ENCODE measurements at regions not wholly inside any gene's neighbourhood (a gene's known extent, or its start where the extent isn't known, plus 50 kb on each side); places are given as distances from the start of the nearest gene placed in this dataset.

DNA sequence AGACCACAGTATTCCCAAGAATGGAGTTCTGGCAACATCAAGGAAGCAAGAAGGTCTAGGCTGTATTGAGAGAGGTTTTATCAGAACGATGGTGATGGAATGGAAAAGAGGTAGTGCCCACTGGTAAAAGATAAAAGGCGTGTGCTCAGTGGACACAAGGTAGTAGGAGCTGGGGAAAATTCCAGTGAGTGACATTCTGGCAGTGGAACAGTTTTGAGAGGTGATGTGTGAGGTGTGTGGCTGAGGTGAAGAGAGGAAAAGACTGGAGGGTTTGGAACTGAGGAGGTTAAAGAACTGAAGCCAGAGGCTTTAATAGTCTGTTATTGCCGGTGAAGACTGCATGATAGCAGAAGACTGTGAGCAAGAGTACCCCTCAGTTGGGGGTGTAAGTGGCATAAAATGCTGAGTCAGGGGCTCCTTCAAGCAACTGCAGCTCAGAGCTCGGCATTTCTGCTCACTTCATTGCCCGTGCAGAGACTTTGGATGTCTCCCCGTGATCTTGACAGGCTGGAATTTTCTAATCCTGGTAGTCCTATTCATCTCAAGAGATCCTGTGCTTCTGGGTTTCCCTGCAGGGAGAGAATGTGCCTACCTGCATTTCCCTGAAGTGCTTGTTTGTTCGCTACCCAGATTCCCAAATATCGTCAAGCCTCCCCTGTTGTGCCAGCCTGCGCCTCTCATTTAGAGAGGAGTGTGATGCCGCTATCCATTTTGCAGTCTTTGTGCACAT lies 191.0 kb downstream of the SATB1 start:
- in situ Hi-C loops (cut with MboI; ENCODE audit: low pct_ligation_motif_present in 1 of 4, low pct_unique_long_range_greater_than_20kb in 1 of 4, low sequenced_read_pairs in 3 of 4): no loop called here

DNA sequence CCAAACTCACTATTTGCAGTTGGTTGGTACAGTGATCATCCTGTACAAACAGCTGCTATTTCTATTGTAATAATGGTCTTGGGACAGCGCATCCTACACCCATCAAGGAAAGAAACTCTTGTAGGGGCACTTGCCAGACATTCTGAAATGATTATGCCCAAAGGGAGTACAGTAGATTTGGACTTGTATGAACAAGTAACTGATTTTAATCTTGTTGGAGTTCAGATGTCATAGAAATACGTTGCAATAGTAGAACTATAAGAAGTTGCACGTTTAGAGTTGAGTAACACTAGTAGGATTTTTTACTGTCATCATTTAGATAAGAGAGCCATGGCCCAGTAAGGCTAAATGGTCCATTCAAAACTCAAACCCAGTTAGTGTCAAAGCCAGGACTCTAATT lies 192.8 kb downstream of the SATB1 start:
- Histone ChIP-seq H3K36me3 (no peaks in the 10 kb centered on the region), H3K9me3 (no peaks in the 10 kb centered on the region), H3K4me1 (no peaks in the 10 kb centered on the region), H3K27me3 (no peaks in the 10 kb centered on the region), H3K4me3 (no peak overlapping the region), H3K27ac (no peak overlapping the region)
- 45 to 61% methylated on average over 2 to 3 of the region's 3 CpGs for WGBS, 2 donors (ENCODE audit: low coverage in 1 of 2)
- no peak for TF ChIP-seq POLR2A (IDR thresholded peaks at IDR 0.05)
- TF ChIP-seq POLR2AphosphoS5 (IDR thresholded peaks at IDR 0.05): no peak
- TF ChIP-seq EP300 (IDR thresholded peaks at IDR 0.05; ENCODE audit: low read depth): no peak
- TF ChIP-seq, protein P1, sequence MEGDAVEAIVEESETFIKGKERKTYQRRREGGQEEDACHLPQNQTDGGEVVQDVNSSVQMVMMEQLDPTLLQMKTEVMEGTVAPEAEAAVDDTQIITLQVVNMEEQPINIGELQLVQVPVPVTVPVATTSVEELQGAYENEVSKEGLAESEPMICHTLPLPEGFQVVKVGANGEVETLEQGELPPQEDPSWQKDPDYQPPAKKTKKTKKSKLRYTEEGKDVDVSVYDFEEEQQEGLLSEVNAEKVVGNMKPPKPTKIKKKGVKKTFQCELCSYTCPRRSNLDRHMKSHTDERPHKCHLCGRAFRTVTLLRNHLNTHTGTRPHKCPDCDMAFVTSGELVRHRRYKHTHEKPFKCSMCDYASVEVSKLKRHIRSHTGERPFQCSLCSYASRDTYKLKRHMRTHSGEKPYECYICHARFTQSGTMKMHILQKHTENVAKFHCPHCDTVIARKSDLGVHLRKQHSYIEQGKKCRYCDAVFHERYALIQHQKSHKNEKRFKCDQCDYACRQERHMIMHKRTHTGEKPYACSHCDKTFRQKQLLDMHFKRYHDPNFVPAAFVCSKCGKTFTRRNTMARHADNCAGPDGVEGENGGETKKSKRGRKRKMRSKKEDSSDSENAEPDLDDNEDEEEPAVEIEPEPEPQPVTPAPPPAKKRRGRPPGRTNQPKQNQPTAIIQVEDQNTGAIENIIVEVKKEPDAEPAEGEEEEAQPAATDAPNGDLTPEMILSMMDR (IDR thresholded peaks at IDR 0.05): no peak
- in situ Hi-C loops (cut with MboI; ENCODE audit: low pct_ligation_motif_present in 1 of 4, low pct_unique_long_range_greater_than_20kb in 1 of 4, low sequenced_read_pairs in 3 of 4): no loop called here
- no peak for DNase-seq
- intact Hi-C loops (cut with DNase I; ENCODE audit: low total_unique reads): no loop called here

More for the DNA sequence above, 191.0 kb downstream of the SATB1 start:
- H3K9me3 ChIP-seq: no peaks in the 10 kb centered on the region
- TF ChIP-seq EP300 (IDR thresholded peaks at IDR 0.05; ENCODE audit: low read depth): no peak
- TF ChIP-seq POLR2A (IDR thresholded peaks at IDR 0.05): no peak
- TF ChIP-seq, protein P1 (IDR thresholded peaks at IDR 0.05): no peak
- TF ChIP-seq POLR2AphosphoS5 (IDR thresholded peaks at IDR 0.05): no peak
- no peaks in the 10 kb centered on the region for H3K27me3 ChIP-seq
- H3K27ac ChIP-seq: no peak overlapping the region
- 59 to 79% methylated on average over 4 to 10 of the region's 10 CpGs for WGBS, 2 donors (ENCODE audit: low coverage in 1 of 2)
- no peak overlapping the region for H3K4me3 ChIP-seq
- H3K36me3 ChIP-seq: no peaks in the 10 kb centered on the region
- no peak for DNase-seq
- H3K4me1 ChIP-seq: no peaks in the 10 kb centered on the region
- intact Hi-C loops (cut with DNase I; ENCODE audit: low total_unique reads): no loop called here

DNA sequence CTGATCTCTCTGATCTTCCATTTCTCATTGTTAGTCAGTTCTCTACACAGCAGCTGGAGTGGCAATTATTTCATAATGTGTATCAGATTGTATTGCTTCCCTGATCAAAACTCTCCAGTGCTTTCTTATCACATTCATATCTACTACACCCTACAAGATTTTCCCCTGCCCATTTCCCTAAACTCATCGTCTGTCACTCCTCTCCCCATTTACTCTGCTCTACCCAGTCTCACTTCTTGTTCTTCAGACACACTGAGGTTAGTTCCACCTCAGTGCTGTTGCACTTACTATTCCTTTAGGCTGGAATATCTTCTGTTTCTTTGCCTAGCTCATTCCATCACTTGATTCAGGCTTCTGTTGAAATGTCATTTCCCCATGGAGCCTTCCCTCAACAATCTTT lies 197.1 kb downstream of the SATB1 start:
- intact Hi-C loops (cut with DNase I; ENCODE audit: low total_unique reads): loop anchor here (2.0 kb wide), 1 partner anchor 31 kb away; no protein-coding TSS in a partner anchor
- H3K27me3 ChIP-seq: no peaks in the 10 kb centered on the region
- no peak for DNase-seq
- no peak for TF ChIP-seq POLR2AphosphoS5 (IDR thresholded peaks at IDR 0.05)
- TF ChIP-seq, protein P1 (IDR thresholded peaks at IDR 0.05): no peak
- TF ChIP-seq EP300 (IDR thresholded peaks at IDR 0.05; ENCODE audit: low read depth): no peak
- TF ChIP-seq POLR2A (IDR thresholded peaks at IDR 0.05): no peak
- H3K9me3 ChIP-seq: no peaks in the 10 kb centered on the region
- no peaks in the 10 kb centered on the region for H3K36me3 ChIP-seq
- no peaks in the 10 kb centered on the region for H3K4me1 ChIP-seq
- no peak overlapping the region for H3K27ac ChIP-seq
- H3K4me3 ChIP-seq: no peak overlapping the region
- in situ Hi-C loops (cut with MboI; ENCODE audit: low pct_ligation_motif_present in 1 of 4, low pct_unique_long_range_greater_than_20kb in 1 of 4, low sequenced_read_pairs in 3 of 4): no loop called here
- WGBS, 2 donors (ENCODE audit: low coverage in 1 of 2): 63 to 77% methylated on average over 1 of the region's 1 CpG

- Histone ChIP-seq H3K27ac (no peak overlapping the region), H3K4me3 (no peak overlapping the region), H3K27me3 (no peaks in the 10 kb centered on the region), H3K4me1 (no peaks in the 10 kb centered on the region), H3K9me3 (no peaks in the 10 kb centered on the region), H3K36me3 (no peaks in the 10 kb centered on the region)
- in situ Hi-C loops (cut with MboI; ENCODE audit: low pct_ligation_motif_present in 1 of 4, low pct_unique_long_range_greater_than_20kb in 1 of 4, low sequenced_read_pairs in 3 of 4): no loop called here
- DNase-seq: no peak
- intact Hi-C loops (cut with DNase I; ENCODE audit: low total_unique reads): no loop called here
- TF ChIP-seq EP300 (IDR thresholded peaks at IDR 0.05; ENCODE audit: low read depth): no peak
- no peak for TF ChIP-seq POLR2A (IDR thresholded peaks at IDR 0.05)
- TF ChIP-seq, protein P1 (IDR thresholded peaks at IDR 0.05): no peak
- no peak for TF ChIP-seq POLR2AphosphoS5 (IDR thresholded peaks at IDR 0.05)
- 60 to 80% methylated on average over 3 of the region's 3 CpGs for WGBS, 2 donors (ENCODE audit: low coverage in 1 of 2)
These were observed 199.4 kb downstream of the SATB1 start for GRCh38 chr3:18225709-18226108.
